ENCODE measurements at regions not wholly inside any gene's neighbourhood (a gene's known extent, or its start where the extent isn't known, plus 50 kb on each side); places are given as distances from the start of the nearest gene placed in this dataset.

DNA sequence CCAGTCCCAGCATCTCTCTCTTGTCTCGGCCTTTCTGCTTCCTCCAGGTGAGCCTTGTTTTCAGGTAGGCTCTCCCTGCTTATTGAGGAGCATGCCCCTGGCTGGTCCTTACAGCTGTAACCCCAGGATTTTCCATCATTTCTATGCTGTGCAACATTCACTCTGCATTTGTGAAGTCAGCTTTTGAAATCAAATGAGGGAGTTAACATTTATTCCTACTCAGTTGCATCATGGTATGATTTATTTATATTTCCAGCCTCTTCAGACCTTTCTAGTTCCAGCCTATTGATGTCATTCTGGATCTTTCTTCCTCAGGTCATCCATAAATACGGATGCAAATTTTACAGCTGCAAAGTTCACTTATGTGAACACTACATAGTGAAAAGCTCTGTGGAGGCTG is 755.6 kb downstream of the TYW1 start:
- no peak for TF ChIP-seq POLR2AphosphoS5 (IDR thresholded peaks at IDR 0.05; ENCODE audit: low read depth)
- TF ChIP-seq, protein P1, sequence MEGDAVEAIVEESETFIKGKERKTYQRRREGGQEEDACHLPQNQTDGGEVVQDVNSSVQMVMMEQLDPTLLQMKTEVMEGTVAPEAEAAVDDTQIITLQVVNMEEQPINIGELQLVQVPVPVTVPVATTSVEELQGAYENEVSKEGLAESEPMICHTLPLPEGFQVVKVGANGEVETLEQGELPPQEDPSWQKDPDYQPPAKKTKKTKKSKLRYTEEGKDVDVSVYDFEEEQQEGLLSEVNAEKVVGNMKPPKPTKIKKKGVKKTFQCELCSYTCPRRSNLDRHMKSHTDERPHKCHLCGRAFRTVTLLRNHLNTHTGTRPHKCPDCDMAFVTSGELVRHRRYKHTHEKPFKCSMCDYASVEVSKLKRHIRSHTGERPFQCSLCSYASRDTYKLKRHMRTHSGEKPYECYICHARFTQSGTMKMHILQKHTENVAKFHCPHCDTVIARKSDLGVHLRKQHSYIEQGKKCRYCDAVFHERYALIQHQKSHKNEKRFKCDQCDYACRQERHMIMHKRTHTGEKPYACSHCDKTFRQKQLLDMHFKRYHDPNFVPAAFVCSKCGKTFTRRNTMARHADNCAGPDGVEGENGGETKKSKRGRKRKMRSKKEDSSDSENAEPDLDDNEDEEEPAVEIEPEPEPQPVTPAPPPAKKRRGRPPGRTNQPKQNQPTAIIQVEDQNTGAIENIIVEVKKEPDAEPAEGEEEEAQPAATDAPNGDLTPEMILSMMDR (conservative IDR thresholded peaks at IDR 0.05; ENCODE audit: low read depth in 2 of 2), result no peak
- TF ChIP-seq, protein P2, sequence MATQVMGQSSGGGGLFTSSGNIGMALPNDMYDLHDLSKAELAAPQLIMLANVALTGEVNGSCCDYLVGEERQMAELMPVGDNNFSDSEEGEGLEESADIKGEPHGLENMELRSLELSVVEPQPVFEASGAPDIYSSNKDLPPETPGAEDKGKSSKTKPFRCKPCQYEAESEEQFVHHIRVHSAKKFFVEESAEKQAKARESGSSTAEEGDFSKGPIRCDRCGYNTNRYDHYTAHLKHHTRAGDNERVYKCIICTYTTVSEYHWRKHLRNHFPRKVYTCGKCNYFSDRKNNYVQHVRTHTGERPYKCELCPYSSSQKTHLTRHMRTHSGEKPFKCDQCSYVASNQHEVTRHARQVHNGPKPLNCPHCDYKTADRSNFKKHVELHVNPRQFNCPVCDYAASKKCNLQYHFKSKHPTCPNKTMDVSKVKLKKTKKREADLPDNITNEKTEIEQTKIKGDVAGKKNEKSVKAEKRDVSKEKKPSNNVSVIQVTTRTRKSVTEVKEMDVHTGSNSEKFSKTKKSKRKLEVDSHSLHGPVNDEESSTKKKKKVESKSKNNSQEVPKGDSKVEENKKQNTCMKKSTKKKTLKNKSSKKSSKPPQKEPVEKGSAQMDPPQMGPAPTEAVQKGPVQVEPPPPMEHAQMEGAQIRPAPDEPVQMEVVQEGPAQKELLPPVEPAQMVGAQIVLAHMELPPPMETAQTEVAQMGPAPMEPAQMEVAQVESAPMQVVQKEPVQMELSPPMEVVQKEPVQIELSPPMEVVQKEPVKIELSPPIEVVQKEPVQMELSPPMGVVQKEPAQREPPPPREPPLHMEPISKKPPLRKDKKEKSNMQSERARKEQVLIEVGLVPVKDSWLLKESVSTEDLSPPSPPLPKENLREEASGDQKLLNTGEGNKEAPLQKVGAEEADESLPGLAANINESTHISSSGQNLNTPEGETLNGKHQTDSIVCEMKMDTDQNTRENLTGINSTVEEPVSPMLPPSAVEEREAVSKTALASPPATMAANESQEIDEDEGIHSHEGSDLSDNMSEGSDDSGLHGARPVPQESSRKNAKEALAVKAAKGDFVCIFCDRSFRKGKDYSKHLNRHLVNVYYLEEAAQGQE (IDR thresholded peaks at IDR 0.05; ENCODE audit: unreplicated experiment), result no peak
- TF ChIP-seq EZH2 (IDR thresholded peaks at IDR 0.05; ENCODE audit: low read depth, unreplicated experiment), result no peak
